Endothelial cell of hepatic sinusoid (primary cell): ENCODE measurements at regions not wholly inside any gene's neighbourhood (a gene's known extent, or its start where the extent isn't known, plus 50 kb on each side); places are given as distances from the start of the nearest gene placed in this dataset.

Source experiments
- in situ Hi-C: cut with HindIII; loops from 2 replicates; pipeline ENCODE4 v1.10.0; 2017; ENCODE audit warnings: low sequenced_read_pairs

DNA sequence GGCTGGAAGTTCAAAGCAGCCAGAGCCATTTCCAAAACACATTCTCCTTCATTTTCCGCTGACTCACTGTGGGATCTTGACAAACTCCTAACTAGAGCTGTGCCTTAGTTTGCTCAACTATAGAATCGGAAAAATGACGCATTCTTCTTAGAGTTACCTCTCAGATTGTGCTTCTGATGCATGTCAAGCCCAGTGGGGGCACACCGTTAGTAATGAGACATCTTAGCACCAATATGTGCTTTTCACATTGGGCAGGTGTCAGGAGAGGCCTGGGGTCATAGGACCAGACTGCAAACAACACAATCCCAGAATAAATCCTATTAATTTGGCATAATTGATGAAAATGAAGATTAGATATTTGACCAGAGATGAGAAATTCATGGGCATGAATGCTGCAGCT, 71.3 kb upstream of the UBE3A start:
- in situ Hi-C loops = no loop called here

DNA sequence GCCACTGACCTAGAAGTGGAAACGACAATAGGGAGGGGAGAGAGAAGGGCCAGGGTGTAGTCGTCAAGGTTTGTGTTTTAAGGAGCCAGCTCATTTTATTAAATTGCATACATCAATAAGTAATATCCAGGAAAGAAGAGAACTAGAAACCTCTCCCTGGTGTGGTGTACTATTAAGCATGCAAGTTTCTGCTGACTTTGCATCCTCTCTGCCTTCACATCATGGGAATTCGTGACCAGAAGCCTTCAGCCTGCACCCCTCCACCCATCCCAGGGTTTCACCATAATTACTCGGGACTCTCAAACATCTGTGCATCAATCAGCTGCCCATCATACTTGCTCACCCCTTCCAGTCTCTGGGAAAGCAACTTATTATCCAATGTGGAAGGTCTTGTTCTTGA, 70.9 kb upstream of the UBE3A start:
- in situ Hi-C loops = no loop called here

DNA sequence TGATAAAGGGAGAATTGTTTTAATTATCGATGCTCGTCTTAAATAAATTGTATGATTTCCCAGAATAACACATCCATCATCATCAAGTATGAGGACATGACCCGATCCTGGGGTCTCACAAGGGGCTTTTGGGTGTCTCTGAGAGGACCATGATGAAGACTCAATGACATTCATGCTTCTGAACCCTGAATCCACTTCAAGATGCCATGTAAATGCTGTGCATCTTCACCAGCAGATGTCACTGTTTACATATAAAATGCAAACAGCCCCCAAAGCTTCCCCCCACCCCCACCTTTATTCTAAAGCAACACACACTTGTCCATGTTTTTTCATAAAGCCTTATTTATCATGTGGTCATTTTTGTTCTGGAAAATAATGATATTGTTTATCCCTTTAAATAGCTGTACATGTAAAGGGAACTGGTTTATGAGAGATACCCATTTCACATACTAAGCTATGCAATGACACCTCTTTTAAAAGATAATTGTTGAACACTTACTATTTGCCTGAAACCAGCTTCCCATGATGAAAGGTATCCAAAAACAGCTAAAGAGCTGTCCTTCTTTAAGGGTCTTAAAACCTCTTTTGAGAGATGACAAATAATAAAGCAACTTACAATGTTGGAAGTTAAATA, 69.7 kb upstream of the UBE3A start:
- in situ Hi-C loops = no loop called here

DNA sequence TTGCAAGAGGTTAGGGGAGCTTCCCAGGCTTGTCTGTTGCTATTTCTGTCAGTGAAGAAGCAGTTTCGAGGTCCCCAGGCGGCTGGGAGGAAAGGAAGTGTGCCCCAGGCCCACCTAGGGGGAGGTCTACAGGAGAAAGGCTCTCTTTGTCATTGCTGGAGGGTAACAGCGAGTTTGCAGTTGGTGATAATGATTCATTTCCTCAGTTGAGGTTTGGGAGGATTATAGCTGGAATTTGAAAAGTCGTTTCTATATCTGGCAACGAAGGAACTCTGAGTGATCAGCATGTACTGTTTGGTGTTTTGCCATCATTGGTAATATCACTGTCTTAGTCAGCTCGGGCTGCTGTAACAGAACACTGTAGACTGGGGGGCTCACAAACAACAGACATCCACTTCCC, 65.5 kb upstream of the UBE3A start:
- in situ Hi-C loops = no loop called here

GRCh38 chr15:25501828-25502446, 63.1 kb upstream of the UBE3A start:
- in situ Hi-C loops = no loop called here

DNA sequence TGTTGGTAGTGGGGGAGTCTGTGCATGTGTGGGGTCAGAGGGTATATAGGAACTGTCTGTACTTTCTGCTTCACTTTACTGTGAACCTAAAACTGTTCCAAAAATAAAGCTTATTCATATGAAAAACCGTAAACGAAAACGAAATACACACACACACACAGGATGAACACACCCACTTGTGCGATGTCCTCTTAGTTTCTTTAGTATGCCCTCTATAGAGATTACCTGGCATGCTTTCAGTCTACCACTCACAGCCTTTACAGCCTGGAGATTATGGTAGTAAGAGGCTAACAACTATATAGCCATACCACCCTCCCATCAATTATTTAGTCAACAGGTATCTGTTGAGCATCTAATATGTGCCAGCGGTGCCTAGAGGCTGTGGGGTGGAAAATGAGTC, 60.0 kb upstream of the UBE3A start:
- in situ Hi-C loops = no loop called here

DNA sequence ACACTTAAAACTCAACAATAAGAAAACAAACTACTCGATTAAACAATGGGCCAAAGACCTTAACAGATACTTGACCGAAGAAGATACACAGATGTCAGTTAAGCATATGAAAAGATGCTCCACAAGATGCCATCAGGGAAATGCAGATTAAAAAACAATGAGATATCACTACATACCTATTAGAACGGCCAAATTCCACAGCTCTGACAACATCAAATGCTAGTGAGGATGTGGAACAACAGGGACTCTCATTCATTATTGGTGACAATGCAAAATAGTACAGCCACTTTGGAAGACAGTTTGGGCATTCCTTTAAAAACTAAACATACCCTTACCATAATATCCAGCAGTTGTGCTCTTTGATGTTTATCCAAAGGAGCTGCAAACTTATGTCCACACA, 59.1 kb upstream of the UBE3A start:
- in situ Hi-C loops = no loop called here

- in situ Hi-C loops = no loop called here
Measured at GRCh38 chr15:25493823-25494526, 55.2 kb upstream of the UBE3A start.

GRCh38 chr15:25492315-25492714, 53.5 kb upstream of the UBE3A start:
- in situ Hi-C loops = no loop called here
